ENCODE measurements at regions not wholly inside any gene's neighbourhood (a gene's known extent, or its start where the extent isn't known, plus 50 kb on each side); places are given as distances from the start of the nearest gene placed in this dataset.

DNA sequence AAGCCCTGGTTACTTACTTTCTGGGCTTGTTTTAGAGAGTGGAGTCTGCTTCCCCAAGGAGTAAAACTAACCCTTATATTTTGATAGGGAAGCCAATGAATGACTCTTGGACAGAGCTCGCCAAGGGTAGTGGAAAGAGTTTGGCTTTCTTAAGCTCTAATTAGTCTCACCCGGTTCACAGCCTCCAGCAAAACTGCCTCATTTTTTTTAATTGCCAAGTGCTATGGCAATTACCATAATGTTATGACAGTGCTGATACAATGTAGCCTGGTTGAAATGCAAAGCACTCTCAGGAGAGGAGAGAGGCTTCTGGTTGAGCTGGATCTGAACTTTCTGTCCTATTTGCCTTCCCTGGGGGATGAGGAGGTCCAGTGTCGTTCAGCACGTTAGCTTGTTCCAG is 376.1 kb upstream of the CHRM2 start:
- Mint-ChIP-seq H3K27ac (no peak overlapping the region), H3K4me3 (no peak overlapping the region), H3K36me3 (ENCODE audit: insufficient read depth in 1 of 3, low read depth in 3 of 3) (0 out of 7 replicates have a peak, but pooled peaks cover 0 to 3% (median 0%) of the 10 kb centered on the region in 3 experiments), H3K27me3 (ENCODE audit: low read depth) (no peaks in the 10 kb centered on the region), H3K9me3 (no peaks in the 10 kb centered on the region), H3K4me1 (peaks cover 7% of the 10 kb centered on the region in 2 experiments)
- Histone ChIP-seq H4K20me1 (ENCODE audit: control insufficient read depth, insufficient read depth, insufficient read length) (no peaks in the 10 kb centered on the region), H3K27me3 (ENCODE audit: insufficient read depth, low read length) (no peaks in the 10 kb centered on the region; the same call in 1 of the 2 replicates), H2BK120ac (ENCODE audit: low read depth, low read length, poor library complexity, severe bottlenecking) (no peak overlapping the region), H3K18ac (ENCODE audit: insufficient read length, low read depth, low read length) (no peak overlapping the region), H3K4ac (ENCODE audit: low read depth, low read length) (no peak overlapping the region), H3K23ac (ENCODE audit: insufficient read length, low read depth, low read length) (no peak overlapping the region), H3K9ac (ENCODE audit: extremely low read depth, insufficient read length, low read length) (no peak overlapping the region), H3K27ac (ENCODE audit: insufficient read length, low read depth, low read length) (no peak overlapping the region), H2BK20ac (ENCODE audit: low read depth, low read length, poor library complexity, severe bottlenecking) (no peak overlapping the region), H2AFZ (ENCODE audit: low read length) (no peak overlapping the region), H4K91ac (ENCODE audit: insufficient read length, low read depth, low read length) (no peak overlapping the region), H2BK12ac (ENCODE audit: insufficient read length, low read depth, low read length) (no peak overlapping the region), H3K79me1 (ENCODE audit: insufficient read depth, low read depth, low read length, poor library complexity, severe bottlenecking) (no peaks in the 10 kb centered on the region), H3K4me1 (ENCODE audit: insufficient read depth, low read length) (no peaks in the 10 kb centered on the region), H4K5ac (ENCODE audit: insufficient read length, low read depth, low read length) (no peak overlapping the region), H3K9me3 (ENCODE audit: control insufficient read depth, low read depth, low read length) (no peaks in the 10 kb centered on the region), H4K8ac (replicated peaks; ENCODE audit: insufficient read length, low read depth, low read length) (no peak overlapping the region), H3K23me2 (ENCODE audit: insufficient read length, low read depth, low read length, poor library complexity, severe bottlenecking) (no peaks in the 10 kb centered on the region), H3K14ac (ENCODE audit: insufficient read depth, low read length) (no peak overlapping the region), H2BK5ac (ENCODE audit: insufficient read length, low read length) (no peak overlapping the region), H2BK15ac (ENCODE audit: low read depth, low read length) (no peak overlapping the region), H3K56ac (ENCODE audit: insufficient read length, low read depth, low read length) (no peak overlapping the region), H3T11ph (ENCODE audit: low read length) (no peak overlapping the region), H3K79me2 (ENCODE audit: insufficient read depth, low read length) (no peaks in the 10 kb centered on the region), H2AK5ac (ENCODE audit: insufficient read length, low read length) (no peak overlapping the region), H3K4me2 (ENCODE audit: insufficient read depth, insufficient read length, low read length) (no peak overlapping the region)
- TF ChIP-seq, protein P1, sequence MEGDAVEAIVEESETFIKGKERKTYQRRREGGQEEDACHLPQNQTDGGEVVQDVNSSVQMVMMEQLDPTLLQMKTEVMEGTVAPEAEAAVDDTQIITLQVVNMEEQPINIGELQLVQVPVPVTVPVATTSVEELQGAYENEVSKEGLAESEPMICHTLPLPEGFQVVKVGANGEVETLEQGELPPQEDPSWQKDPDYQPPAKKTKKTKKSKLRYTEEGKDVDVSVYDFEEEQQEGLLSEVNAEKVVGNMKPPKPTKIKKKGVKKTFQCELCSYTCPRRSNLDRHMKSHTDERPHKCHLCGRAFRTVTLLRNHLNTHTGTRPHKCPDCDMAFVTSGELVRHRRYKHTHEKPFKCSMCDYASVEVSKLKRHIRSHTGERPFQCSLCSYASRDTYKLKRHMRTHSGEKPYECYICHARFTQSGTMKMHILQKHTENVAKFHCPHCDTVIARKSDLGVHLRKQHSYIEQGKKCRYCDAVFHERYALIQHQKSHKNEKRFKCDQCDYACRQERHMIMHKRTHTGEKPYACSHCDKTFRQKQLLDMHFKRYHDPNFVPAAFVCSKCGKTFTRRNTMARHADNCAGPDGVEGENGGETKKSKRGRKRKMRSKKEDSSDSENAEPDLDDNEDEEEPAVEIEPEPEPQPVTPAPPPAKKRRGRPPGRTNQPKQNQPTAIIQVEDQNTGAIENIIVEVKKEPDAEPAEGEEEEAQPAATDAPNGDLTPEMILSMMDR (conservative IDR thresholded peaks at IDR 0.05): no peak
- no CpG with 5 or more reads among the region's 4 CpGs for WGBS (ENCODE audit: extremely low coverage, insufficient read length, low lambda C conversion rate)
- no peak for DNase-seq
